HCT116 (cell line): ENCODE measurements at regions not wholly inside any gene's neighbourhood (a gene's known extent, or its start where the extent isn't known, plus 50 kb on each side); places are given as distances from the start of the nearest gene placed in this dataset.

Experiments
- ATAC-seq: fragments of 200-7000 bp; cut with Tn5 transposase; 2 replicates; pipeline ENCODE4 v1.9.1; 2020; ENCODE audit warnings: mild to moderate bottlenecking, moderate library complexity
- BruUV-seq: library from RNA; stranded (reverse); fragments of 400-500 nt; replicated peaks from 2 replicates; lab custom pipeline; 2021; lab: Mats Ljungman, UMichigan
- CTCF ChIA-PET: fragments of 300-600 bp; sonication (Branson Sonifier 250); formaldehyde crosslinking; loops from one replicate; lab custom pipeline; 2021; ENCODE audit warnings: antibody characterized with exemption; lab: Charles Lee
- POLR2A ChIA-PET: fragments of 300-600, 350-600 bp; sonication (Branson Sonifier 250); formaldehyde crosslinking; loops from one replicate; lab custom pipeline; 2021; ENCODE audit warnings: antibody characterized with exemption; lab: Charles Lee
- RAD21 ChIA-PET, 2 experiments: fragments of 300-600 bp; sonication (Branson Sonifier 250); formaldehyde crosslinking; loops; one replicate each; lab custom pipeline; 2023; ENCODE audit warnings: low total read pairs in 2 of 2; ENCODE audit not compliant: uncharacterized antibody in 2 of 2, unreplicated experiment in 2 of 2, low non-redundant PET in 1 of 2; lab: Charles Lee
- DNase-seq: peaks from one replicate; pipeline ENCODE4 v3.0.0-alpha.2; 2010; ENCODE audit warnings: low read depth, low spot score
- H2AFZ ChIP-seq: fragments of 200-600 bp; shearing (Covaris generic), sonication (generic); 2 replicates; pipeline ENCODE4 v1.6.1; 2017; ENCODE audit warnings: low read depth, mixed run types, mixed read lengths, antibody characterized with exemption, low read length; ENCODE audit not compliant: poor library complexity, severe bottlenecking
- H3K27ac ChIP-seq: 2 replicates; pipeline ENCODE4 v1.5.1; 2012; ENCODE audit warnings: low read depth, low read length
- H3K27me3 ChIP-seq: fragments of 200-600 bp; sonication (generic); 2 replicates; pipeline ENCODE4 v1.6.1; 2016; ENCODE audit warnings: mixed run types, low read length, mixed read lengths; ENCODE audit not compliant: insufficient read depth
- H3K36me3 ChIP-seq, 2 experiments: fragments of 200-500 bp in 1 of 2; fragments of 200-600 bp in 1 of 2; sonication (Bioruptor generic) in 1 of 2; sonication (generic) in 1 of 2; 2 replicates each; pipeline versions ENCODE4 v1.5.1 to v1.6.1; 2014 to 2016; ENCODE audit warnings: low read length in 2 of 2, inconsistent platforms in 1 of 2, mixed read lengths in 1 of 2, mixed run types in 1 of 2; ENCODE audit not compliant: insufficient read depth in 2 of 2, control insufficient read depth in 1 of 2
- H3K4me1 ChIP-seq, 2 experiments: fragments of 200-600 bp in 1 of 2; sonication (generic) in 1 of 2; 2 replicates each; pipeline versions ENCODE4 v1.5.1 to v1.6.1; 2012 to 2017; ENCODE audit warnings: low read length in 2 of 2, inconsistent platforms in 1 of 2, mild to moderate bottlenecking in 1 of 2, mixed read lengths in 1 of 2, mixed run types in 1 of 2, moderate library complexity in 1 of 2; ENCODE audit not compliant: insufficient read depth in 2 of 2, control insufficient read depth in 1 of 2
- H3K4me2 ChIP-seq: fragments of 200-600 bp; sonication (generic); 2 replicates; pipeline ENCODE4 v1.6.1; 2017; ENCODE audit warnings: mixed run types, low read length, mixed read lengths
- H3K4me3 ChIP-seq, 2 experiments: fragments of 200-600 bp in 1 of 2; sonication (generic) in 1 of 2; replicated peaks in 1 of 2; 2 replicates each; pipeline ENCODE4 v1.5.1; 2011 to 2016; ENCODE audit warnings: low read length in 2 of 2, control low read depth in 1 of 2, low read depth in 1 of 2, mild to moderate bottlenecking in 1 of 2, mixed read lengths in 1 of 2, mixed run types in 1 of 2
- H3K79me2 ChIP-seq: fragments of 200-600 bp; sonication (generic); 2 replicates; pipeline ENCODE4 v1.6.1; 2017; ENCODE audit warnings: mild to moderate bottlenecking, mixed run types, low read length, moderate library complexity, mixed read lengths; ENCODE audit not compliant: insufficient read depth
- H3K9ac ChIP-seq: fragments of 200-600 bp; sonication (generic); 2 replicates; pipeline ENCODE4 v1.6.1; 2016; ENCODE audit warnings: low read length, mixed read lengths
- H3K9me2 ChIP-seq: fragments of 200-600 bp; sonication (generic), shearing (Covaris generic); 2 replicates; pipeline ENCODE4 v1.6.1; 2017; ENCODE audit warnings: mixed run types, mild to moderate bottlenecking, moderate library complexity; ENCODE audit not compliant: insufficient read depth
- H3K9me3 ChIP-seq, 2 experiments: fragments of 200-500 bp in 1 of 2; fragments of 200-600 bp in 1 of 2; sonication (Bioruptor generic) in 1 of 2; sonication (generic) in 1 of 2; 2 replicates each; pipeline ENCODE4 v1.6.1; 2014 to 2017; ENCODE audit warnings: low read length in 2 of 2, mixed read lengths in 2 of 2, inconsistent platforms in 1 of 2, low read depth in 1 of 2, mild to moderate bottlenecking in 1 of 2, mixed run types in 1 of 2, moderate library complexity in 1 of 2; ENCODE audit not compliant: control insufficient read depth in 1 of 2, insufficient read depth in 1 of 2
- H4K20me1 ChIP-seq: fragments of 200-600 bp; sonication (generic), shearing (Covaris generic); 2 replicates; pipeline ENCODE4 v1.6.1; 2017; ENCODE audit warnings: mixed run types, mild to moderate bottlenecking, moderate library complexity; ENCODE audit not compliant: insufficient read depth
- CTCF ChIP-seq, 3 experiments: fragments of 200-600 bp in 1 of 3; sonication (generic) in 1 of 3; IDR thresholded peaks in 2 of 3; conservative IDR thresholded peaks in 1 of 3; 2 replicates each; pipeline ENCODE4 v1.5.1; 2012 to 2017; ENCODE audit warnings: low read depth in 2 of 3, low read length in 2 of 3, antibody characterized with exemption in 1 of 3, borderline replicate concordance in 1 of 3, control low read depth in 1 of 3, mild to moderate bottlenecking in 1 of 3, mixed read lengths in 1 of 3, mixed run types in 1 of 3, moderate library complexity in 1 of 3; ENCODE audit not compliant: insufficient read depth in 1 of 3
- EGR1 ChIP-seq: IDR thresholded peaks from 2 replicates; pipeline ENCODE4 v1.6.1; 2012; ENCODE audit warnings: low read depth
- FOSL1 ChIP-seq: IDR thresholded peaks from 2 replicates; pipeline ENCODE4 v1.6.1; 2012; ENCODE audit warnings: low read depth
- POLR2A ChIP-seq: IDR thresholded peaks from 2 replicates; pipeline ENCODE4 v1.7.0; 2011; ENCODE audit warnings: borderline replicate concordance; ENCODE audit not compliant: insufficient read depth, insufficient read length; ENCODE audit errors: extremely low read depth
- RAD21 ChIP-seq: IDR thresholded peaks from 2 replicates; pipeline ENCODE4 v1.6.1; 2012; ENCODE audit warnings: low read depth, mild to moderate bottlenecking
- REST ChIP-seq: IDR thresholded peaks from 2 replicates; pipeline ENCODE4 v1.6.1; 2012; ENCODE audit warnings: low read depth
- ZBTB33 ChIP-seq: IDR thresholded peaks from 2 replicates; pipeline ENCODE4 v1.6.1; 2011; ENCODE audit warnings: mild to moderate bottlenecking, low read length, moderate library complexity; ENCODE audit not compliant: insufficient replicate concordance; ENCODE audit errors: extremely low read depth
- intact Hi-C: fragments of 100-400 bp; cut with micrococcal nuclease; formaldehyde crosslinking; loops from 2 replicates; pipeline ENCODE4 v1.10.0; 2022

GRCh38 chr4:149280806-149281205 is 534.8 kb downstream of the IQCM start:
- no peaks in the 10 kb centered on the region for H3K9me2 ChIP-seq
- TF ChIP-seq FOSL1 (no peak), POLR2A (no peak), RAD21 (no peak), ZBTB33 (no peak)
- H3K4me2 ChIP-seq, result no peak overlapping the region
- ATAC-seq (no peak), DNase-seq (no peak)
- no peaks in the 10 kb centered on the region for H3K79me2 ChIP-seq
- intact Hi-C loops, result no loop called here
- H2AFZ ChIP-seq, result no peak overlapping the region
- no peaks in the 10 kb centered on the region for H3K9me3 ChIP-seq
- H3K9ac ChIP-seq, result no peak overlapping the region
- no peak overlapping the region for H3K27ac ChIP-seq
- no peak overlapping the region for H3K4me3 ChIP-seq
- H3K4me1 ChIP-seq, result no peaks in the 10 kb centered on the region
- H3K27me3 ChIP-seq, result no peaks in the 10 kb centered on the region
- H4K20me1 ChIP-seq, result no peaks in the 10 kb centered on the region
- CTCF ChIA-PET, result no interaction called here
- POLR2A ChIA-PET, result no interaction called here
- BruUV-seq, result no TSS peak
- RAD21 ChIA-PET, result no interaction called here
- H3K36me3 ChIP-seq, result no peaks in the 10 kb centered on the region

- Histone ChIP-seq H4K20me1 (no peaks in the 10 kb centered on the region), H3K9me2 (no peaks in the 10 kb centered on the region), H3K9me3 (no peaks in the 10 kb centered on the region; a peak in 1 of 4 replicates), H3K36me3 (no peaks in the 10 kb centered on the region), H3K27me3 (no peaks in the 10 kb centered on the region), H2AFZ (no peak overlapping the region), H3K4me1 (no peaks in the 10 kb centered on the region), H3K4me3 (no peak overlapping the region), H3K79me2 (no peaks in the 10 kb centered on the region), H3K27ac (no peak overlapping the region), H3K9ac (no peak overlapping the region), H3K4me2 (no peak overlapping the region)
- BruUV-seq, result no TSS peak
- intact Hi-C loops, result no loop called here
- ChIA-PET RAD21 (no interaction called here), POLR2A (no interaction called here), CTCF (no interaction called here)
- ATAC-seq, result no peak
- TF ChIP-seq CTCF (IDR thresholded peaks at IDR 0.05 in 2 of 3, conservative IDR thresholded peaks at IDR 0.05 in 1 of 3; ENCODE audit: borderline replicate concordance in 1 of 3, insufficient read depth in 1 of 3, low read depth in 2 of 3, low read length in 2 of 3) (no peak), REST (no peak), FOSL1 (no peak), RAD21 (no peak), EGR1 (no peak)
- no peak for DNase-seq
These were observed 535.9 kb downstream of the IQCM start for GRCh38 chr4:149279776-149280175.
